Type B pancreatic cell (in vitro differentiated cells): ENCODE measurements at regions not wholly inside any gene's neighbourhood (a gene's known extent, or its start where the extent isn't known, plus 50 kb on each side); places are given as distances from the start of the nearest gene placed in this dataset.

Experiments
- DNase-seq: peaks from one replicate; pipeline ENCODE4 v3.0.0; 2021; ENCODE audit warnings: mixed read lengths; ENCODE audit not compliant: unreplicated experiment; ENCODE audit errors: extremely low spot score
- H3K27ac Mint-ChIP-seq: 2 replicates; pipeline ENCODE4 v1.8.0; 2021; ENCODE audit warnings: mild to moderate bottlenecking, mixed read lengths
- H3K27me3 Mint-ChIP-seq: 2 replicates; pipeline ENCODE4 v1.8.0; 2021; ENCODE audit warnings: mixed read lengths
- H3K36me3 Mint-ChIP-seq: 2 replicates; pipeline ENCODE4 v1.8.0; 2021; ENCODE audit warnings: mixed read lengths
- H3K4me1 Mint-ChIP-seq: one replicate; pipeline ENCODE4 v1.8.0; 2021; ENCODE audit warnings: mixed read lengths; ENCODE audit not compliant: unreplicated experiment
- H3K4me3 Mint-ChIP-seq: 2 replicates; pipeline ENCODE4 v1.8.0; 2021; ENCODE audit warnings: mild to moderate bottlenecking, mixed read lengths
- H3K9me3 Mint-ChIP-seq: 2 replicates; pipeline ENCODE4 v1.8.0; 2021; ENCODE audit warnings: mixed read lengths
- CTCF ChIP-seq: fragments of 200-600 bp; sonication (generic); conservative IDR thresholded peaks from 2 replicates; pipeline ENCODE4 v1.5.0; 2021; ENCODE audit warnings: antibody characterized with exemption, mild to moderate bottlenecking

GRCh38 chr13:76527041-76527440 is 359.2 kb downstream of the KCTD12 start:
- H3K27ac Mint-ChIP-seq = no peak overlapping the region
- peaks cover 3% of the 10 kb centered on the region for H3K36me3 Mint-ChIP-seq
- no peak for TF ChIP-seq CTCF
- no peak overlapping the region for H3K4me3 Mint-ChIP-seq
- H3K9me3 Mint-ChIP-seq = peaks cover 4% of the 10 kb centered on the region
- no peak for DNase-seq
- H3K4me1 Mint-ChIP-seq = peaks cover 26% of the 10 kb centered on the region
- peaks cover 3% of the 10 kb centered on the region for H3K27me3 Mint-ChIP-seq

DNA sequence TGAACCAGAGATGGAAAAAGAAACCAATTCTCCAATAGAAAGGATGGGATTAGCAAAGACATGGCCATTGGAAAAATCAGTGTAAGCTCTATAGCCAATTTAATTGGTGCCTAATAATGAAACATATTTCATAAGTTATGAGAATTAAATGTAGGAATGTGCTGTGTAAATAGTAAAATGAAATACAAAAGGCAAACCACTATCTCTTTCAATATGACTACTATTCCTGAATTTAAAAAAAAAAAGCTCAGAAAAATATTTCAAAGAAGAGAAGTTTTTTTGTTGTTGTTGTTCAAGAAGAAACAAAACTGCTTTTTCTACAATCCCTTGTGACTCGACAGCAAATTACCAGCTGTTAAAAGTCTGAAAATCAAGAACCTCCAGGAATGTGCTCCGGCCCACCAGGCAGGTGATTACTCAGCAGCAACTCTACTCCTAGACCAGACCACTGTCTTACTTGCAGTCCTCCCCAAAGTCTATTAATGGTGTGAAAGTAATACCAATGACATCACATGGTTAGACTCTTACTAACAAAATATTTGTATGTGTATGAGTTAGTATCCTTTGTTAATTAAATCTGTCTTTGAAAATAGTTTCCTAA is 362.4 kb downstream of the KCTD12 start:
- Mint-ChIP-seq H3K4me3 (no peak overlapping the region), H3K27ac (no peak overlapping the region), H3K27me3 (peaks cover 3% of the 10 kb centered on the region), H3K4me1 (peaks cover 22% of the 10 kb centered on the region), H3K9me3 (peaks cover 6% of the 10 kb centered on the region), H3K36me3 (peaks cover 5% of the 10 kb centered on the region)
- no peak for DNase-seq
- no peak for TF ChIP-seq CTCF

- peaks cover 5% of the 10 kb centered on the region for H3K36me3 Mint-ChIP-seq
- DNase-seq = no peak
- H3K9me3 Mint-ChIP-seq = peaks cover 6% of the 10 kb centered on the region
- H3K4me1 Mint-ChIP-seq = peaks cover 16% of the 10 kb centered on the region
- H3K27me3 Mint-ChIP-seq = no peaks in the 10 kb centered on the region
- H3K4me3 Mint-ChIP-seq = peak overlapping the region; percentile 17
- H3K27ac Mint-ChIP-seq = peak overlapping the region; percentile 73
- TF ChIP-seq CTCF = no peak
Observed at GRCh38 chr13:76522083-76522755, 364.0 kb downstream of the KCTD12 start.

DNA sequence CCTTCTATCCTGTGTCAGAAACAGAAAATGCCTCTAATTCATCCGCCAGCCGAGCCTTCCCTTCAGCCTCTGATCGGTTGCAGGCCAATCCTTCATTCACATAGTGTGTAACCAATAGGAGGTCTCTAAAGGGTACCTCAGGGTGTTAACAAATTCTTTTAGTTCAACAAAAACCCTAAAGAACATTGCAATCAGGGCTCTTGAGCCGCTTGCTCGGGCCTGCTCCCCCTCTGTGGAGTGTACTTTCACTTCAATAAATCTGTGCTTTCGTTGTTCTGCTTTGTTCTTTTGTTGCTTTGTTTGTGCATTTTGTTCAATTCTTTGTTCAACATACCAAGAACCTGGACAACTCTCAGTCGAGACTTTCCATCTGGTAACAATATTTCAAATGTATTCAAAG is 366.5 kb downstream of the KCTD12 start:
- Mint-ChIP-seq H3K4me3 (no peak overlapping the region), H3K4me1 (peaks cover 26% of the 10 kb centered on the region), H3K36me3 (peaks cover 5% of the 10 kb centered on the region), H3K9me3 (peaks cover 6% of the 10 kb centered on the region), H3K27me3 (no peaks in the 10 kb centered on the region), H3K27ac (no peak overlapping the region)
- DNase-seq = no peak
- no peak for TF ChIP-seq CTCF

- no peaks in the 10 kb centered on the region for H3K27me3 Mint-ChIP-seq
- H3K9me3 Mint-ChIP-seq = peaks cover 4% of the 10 kb centered on the region
- no peak overlapping the region for H3K4me3 Mint-ChIP-seq
- H3K27ac Mint-ChIP-seq = no peak overlapping the region
- DNase-seq = no peak
- TF ChIP-seq CTCF = no peak
- H3K36me3 Mint-ChIP-seq = no peaks in the 10 kb centered on the region
- H3K4me1 Mint-ChIP-seq = peaks cover 23% of the 10 kb centered on the region
Observed at GRCh38 chr13:76516586-76516985, 369.6 kb downstream of the KCTD12 start.
